Stimulated activated effector memory CD8-positive, alpha-beta T cell treated with anti-CD3 and anti-CD28 coated beads, Interleukin-12 subunit alpha, Interleukin-12 subunit beta, amount 100 ng/mL, for 72 hours (primary cell): ENCODE measurements at regions not wholly inside any gene's neighbourhood (a gene's known extent, or its start where the extent isn't known, plus 50 kb on each side); places are given as distances from the start of the nearest gene placed in this dataset.

Experiments used
- ATAC-seq: fragments of 150-1000 bp; cut with Tn5 transposase; 2 replicates; pipeline ENCODE4 v1.10.0; 2021
- DNase-seq, 2 donors: peaks; one replicate each; pipeline ENCODE4 v3.0.0; 2021 to 2022; ENCODE audit warnings: low spot score in 2 of 2
- H3K27ac Mint-ChIP-seq: one replicate; pipeline ENCODE4 v1.8.0; 2022; ENCODE audit warnings: mild to moderate bottlenecking, mixed read lengths
- H3K36me3 Mint-ChIP-seq: one replicate; pipeline ENCODE4 v1.8.0; 2022; ENCODE audit warnings: mild to moderate bottlenecking, mixed read lengths
- H3K4me1 Mint-ChIP-seq: one replicate; pipeline ENCODE4 v1.8.0; 2022; ENCODE audit warnings: mixed read lengths
- H3K4me3 Mint-ChIP-seq: one replicate; pipeline ENCODE4 v1.8.0; 2022; ENCODE audit warnings: mild to moderate bottlenecking, mixed read lengths
- H3K9me3 Mint-ChIP-seq: one replicate; pipeline ENCODE4 v1.8.0; 2022; ENCODE audit warnings: mixed read lengths

DNA sequence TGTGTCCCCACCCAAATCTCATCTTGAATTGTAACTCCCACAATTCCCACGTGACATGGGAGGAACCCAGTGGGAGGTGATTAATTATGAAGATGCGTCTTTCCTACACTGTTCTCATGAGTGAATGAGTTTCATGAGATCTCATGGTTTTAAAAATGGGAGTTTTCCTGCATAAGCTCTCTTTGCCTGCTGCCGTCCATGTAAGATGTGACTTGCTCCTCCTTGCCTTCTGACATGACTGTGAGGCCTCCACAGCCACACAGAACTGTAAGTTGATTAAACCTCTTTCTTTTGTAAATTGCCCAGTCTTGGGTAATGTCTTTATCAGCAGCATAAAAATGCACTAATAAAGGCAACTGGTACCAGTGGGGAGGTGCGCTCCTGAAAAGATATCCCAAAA lies 67.7 kb upstream of the DRGX start:
- DNase-seq (no peak), ATAC-seq (no peak)
- Mint-ChIP-seq H3K4me1 (no peaks in the 10 kb centered on the region), H3K4me3 (no peak overlapping the region), H3K27ac (no peak overlapping the region), H3K36me3 (peaks cover 37% of the 10 kb centered on the region), H3K9me3 (peaks cover 3% of the 10 kb centered on the region)

DNA sequence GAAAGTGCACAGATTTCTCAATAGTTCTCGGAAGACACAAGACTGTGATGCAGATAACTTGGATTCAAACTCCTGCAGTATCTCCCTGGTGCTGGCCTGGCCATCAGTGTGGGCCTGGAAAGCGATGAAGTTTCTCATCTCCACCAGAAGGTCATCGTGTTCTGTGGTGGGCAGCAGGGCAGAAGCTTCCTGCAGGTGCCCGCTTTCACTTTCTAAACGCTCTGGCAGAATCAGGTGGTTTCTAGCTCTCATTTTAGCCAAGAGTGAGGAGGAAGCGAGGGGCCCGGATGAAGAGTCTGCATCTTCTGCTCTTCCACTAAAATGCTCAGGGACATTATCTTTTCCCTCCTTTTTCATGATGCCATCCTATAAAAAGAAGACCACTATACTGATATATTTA lies 63.0 kb upstream of the DRGX start:
- Mint-ChIP-seq H3K27ac (no peak overlapping the region), H3K4me3 (no peak overlapping the region), H3K4me1 (no peaks in the 10 kb centered on the region), H3K9me3 (peaks cover 8% of the 10 kb centered on the region), H3K36me3 (peaks cover 63% of the 10 kb centered on the region)
- ATAC-seq (no peak), DNase-seq (no peak)

DNA sequence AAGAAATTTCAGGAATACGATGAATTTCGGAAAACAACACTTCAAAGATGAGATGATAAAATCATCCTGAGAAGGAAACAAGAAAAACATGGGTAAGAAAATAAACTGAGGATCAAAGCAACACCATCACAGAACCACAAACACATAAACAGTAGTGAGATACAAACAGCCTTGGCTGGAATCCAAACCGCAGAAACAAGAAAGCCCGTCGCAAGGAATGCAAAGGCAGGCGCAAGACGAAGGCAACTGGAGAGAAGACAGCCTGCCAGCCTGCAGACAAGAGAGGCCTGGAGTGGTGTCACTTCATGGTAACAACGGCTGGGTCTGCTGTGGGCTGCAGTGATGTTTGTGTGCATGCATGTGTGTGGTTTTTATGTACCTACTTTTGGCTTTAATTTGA lies 61.8 kb upstream of the DRGX start:
- no peak overlapping the region for H3K4me3 Mint-ChIP-seq
- H3K27ac Mint-ChIP-seq: no peak overlapping the region
- H3K4me1 Mint-ChIP-seq: no peaks in the 10 kb centered on the region
- H3K9me3 Mint-ChIP-seq: peaks cover 15% of the 10 kb centered on the region
- DNase-seq (no peak), ATAC-seq (no peak)
- peaks cover 63% of the 10 kb centered on the region for H3K36me3 Mint-ChIP-seq

DNA sequence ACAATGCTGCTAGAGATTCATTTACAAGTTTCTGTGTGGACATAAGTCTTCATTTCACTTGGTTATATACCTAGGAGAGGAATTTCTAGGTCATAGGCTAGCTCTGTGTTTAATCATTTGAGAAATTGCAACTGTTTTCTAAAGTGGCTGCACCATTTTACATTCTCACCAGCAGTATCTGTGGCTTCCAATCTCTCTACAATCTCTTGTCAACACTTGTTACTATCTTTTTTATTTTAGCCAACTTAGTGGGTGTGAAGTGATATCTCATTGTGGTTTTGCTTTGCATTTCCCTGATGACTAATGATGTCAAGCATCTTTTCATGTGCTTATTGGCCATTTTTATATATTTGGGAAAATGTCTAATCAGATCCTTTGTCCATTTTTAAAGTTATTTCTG lies 53.0 kb upstream of the DRGX start:
- DNase-seq (no peak), ATAC-seq (no peak)
- Mint-ChIP-seq H3K9me3 (peaks cover 34% of the 10 kb centered on the region), H3K27ac (no peak overlapping the region), H3K36me3 (no peaks in the 10 kb centered on the region), H3K4me1 (peaks cover 5% of the 10 kb centered on the region), H3K4me3 (no peak overlapping the region)

DNA sequence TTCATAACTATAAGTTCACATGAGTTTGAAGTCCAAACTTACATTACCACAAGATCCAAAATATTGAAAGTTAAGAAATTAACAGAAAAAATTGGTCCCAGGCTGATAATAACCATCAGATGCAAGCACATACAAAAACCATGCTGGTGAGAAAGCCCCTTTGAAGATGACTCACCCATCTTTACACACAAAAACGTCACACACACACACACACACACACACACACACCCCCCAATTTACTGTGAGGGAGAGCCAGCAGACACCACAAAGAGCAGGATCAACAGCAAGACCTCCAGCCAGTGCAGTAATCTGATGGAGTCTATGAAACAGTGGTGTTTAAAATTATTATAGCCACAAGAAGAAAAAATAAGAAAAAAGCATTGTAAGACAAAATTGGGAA lies 50.1 kb upstream of the DRGX start:
- H3K27ac Mint-ChIP-seq: peak overlapping the region; percentile 18
- H3K36me3 Mint-ChIP-seq: no peaks in the 10 kb centered on the region
- no peak overlapping the region for H3K4me3 Mint-ChIP-seq
- DNase-seq (no peak), ATAC-seq (no peak)
- H3K4me1 Mint-ChIP-seq: peaks cover 18% of the 10 kb centered on the region
- peaks cover 14% of the 10 kb centered on the region for H3K9me3 Mint-ChIP-seq
